GM21381 (cell line): ENCODE measurements at regions not wholly inside any gene's neighbourhood (a gene's known extent, or its start where the extent isn't known, plus 50 kb on each side); places are given as distances from the start of the nearest gene placed in this dataset.
"Not testable (repeated sequence)": the region's sequence is repeated elsewhere in the genome, so short reads cannot be mapped to it uniquely, and the experiment has no call there.

Source experiments
- ATAC-seq: cut with Tn5 transposase; IDR thresholded peaks from one replicate; pipeline ENCODE4 v1.9.1; 2021; ENCODE audit warnings: mild to moderate bottlenecking, moderate library complexity; ENCODE audit not compliant: unreplicated experiment

- ATAC-seq, result no peak
Observed at GRCh38 chr5:56763711-56764466, 51.5 kb upstream of the MAP3K1 start.

- no peak for ATAC-seq
Observed at GRCh38 chr5:56763182-56763581, 52.2 kb upstream of the MAP3K1 start.

GRCh38 chr5:56761151-56761885 is 54.0 kb upstream of the MAP3K1 start:
- no peak for ATAC-seq

- ATAC-seq, result no peak
Observed at GRCh38 chr5:56760723-56761122, 54.6 kb upstream of the MAP3K1 start.

GRCh38 chr5:56759521-56760216 is 55.7 kb upstream of the MAP3K1 start:
- no peak for ATAC-seq

GRCh38 chr5:56757077-56757476 is 58.3 kb upstream of the MAP3K1 start:
- no peak for ATAC-seq

- ATAC-seq, result no peak
Observed at GRCh38 chr5:56755036-56755555, 60.3 kb upstream of the MAP3K1 start.

DNA sequence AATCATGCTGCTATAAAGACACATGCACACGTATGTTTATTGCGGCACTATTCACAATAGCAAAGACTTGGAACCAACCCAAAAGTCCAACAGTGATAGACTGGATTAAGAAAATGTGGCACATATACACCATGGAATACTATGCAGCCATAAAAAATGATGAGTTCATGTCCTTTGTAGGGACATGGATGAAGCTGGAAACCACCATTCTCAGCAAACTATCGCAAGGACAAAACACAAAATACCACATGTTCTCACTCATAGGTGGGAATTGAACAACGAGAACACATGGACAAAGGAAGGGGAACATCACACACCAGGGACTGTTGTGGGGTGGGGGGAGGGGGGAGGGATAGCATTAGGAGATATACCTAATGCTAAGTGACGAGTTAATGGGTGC is 61.8 kb upstream of the MAP3K1 start:
- not testable (repeated sequence) for ATAC-seq

GRCh38 chr5:56751572-56752313 is 63.6 kb upstream of the MAP3K1 start:
- ATAC-seq, result no peak

- no peak for ATAC-seq
Observed at GRCh38 chr5:56749842-56750241, 65.5 kb upstream of the MAP3K1 start.

GRCh38 chr5:56746553-56747339 is 68.6 kb upstream of the MAP3K1 start:
- ATAC-seq, result no peak

DNA sequence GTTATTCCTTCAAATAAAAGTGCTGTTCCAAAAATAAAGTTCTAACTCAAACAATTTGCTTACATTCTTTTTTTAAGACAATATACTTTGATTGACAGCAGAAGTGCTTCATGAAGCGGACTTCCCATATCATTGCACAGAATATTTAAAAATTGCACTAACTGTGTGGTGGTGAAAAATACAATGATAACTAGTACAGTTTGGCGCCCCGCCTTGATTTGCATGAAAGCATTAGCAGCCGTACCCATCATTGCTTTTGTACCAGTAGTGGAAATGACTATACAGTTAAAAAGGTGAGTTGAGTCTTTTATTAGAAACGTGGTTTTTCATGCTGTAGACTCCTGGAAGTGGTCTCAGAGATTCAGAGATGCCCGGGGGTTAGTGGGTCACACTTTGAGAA is 69.5 kb upstream of the MAP3K1 start:
- ATAC-seq, result no peak

GRCh38 chr5:56740868-56741267 is 74.5 kb upstream of the MAP3K1 start:
- ATAC-seq, result no peak

DNA sequence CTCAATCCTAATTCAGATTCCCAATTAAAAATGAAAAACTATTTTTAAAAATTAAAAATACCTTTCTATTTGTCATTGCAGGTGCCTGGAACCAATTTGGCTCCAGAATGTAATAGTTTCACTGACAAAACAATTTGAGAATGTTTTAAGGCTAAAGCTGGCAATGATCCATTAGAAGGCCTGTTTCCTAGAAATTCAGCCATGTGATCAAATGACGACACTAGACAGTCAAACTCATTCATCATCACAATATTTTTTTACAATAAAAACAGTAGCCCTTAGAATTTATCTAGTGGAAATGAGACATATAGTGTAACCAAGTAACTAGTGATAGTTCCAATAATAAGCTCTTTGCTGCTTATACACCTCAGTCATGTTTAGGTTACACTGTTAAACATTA is 75.4 kb upstream of the MAP3K1 start:
- no peak for ATAC-seq

- ATAC-seq, result no peak
Observed at GRCh38 chr5:56737951-56738606, 77.3 kb upstream of the MAP3K1 start.

DNA sequence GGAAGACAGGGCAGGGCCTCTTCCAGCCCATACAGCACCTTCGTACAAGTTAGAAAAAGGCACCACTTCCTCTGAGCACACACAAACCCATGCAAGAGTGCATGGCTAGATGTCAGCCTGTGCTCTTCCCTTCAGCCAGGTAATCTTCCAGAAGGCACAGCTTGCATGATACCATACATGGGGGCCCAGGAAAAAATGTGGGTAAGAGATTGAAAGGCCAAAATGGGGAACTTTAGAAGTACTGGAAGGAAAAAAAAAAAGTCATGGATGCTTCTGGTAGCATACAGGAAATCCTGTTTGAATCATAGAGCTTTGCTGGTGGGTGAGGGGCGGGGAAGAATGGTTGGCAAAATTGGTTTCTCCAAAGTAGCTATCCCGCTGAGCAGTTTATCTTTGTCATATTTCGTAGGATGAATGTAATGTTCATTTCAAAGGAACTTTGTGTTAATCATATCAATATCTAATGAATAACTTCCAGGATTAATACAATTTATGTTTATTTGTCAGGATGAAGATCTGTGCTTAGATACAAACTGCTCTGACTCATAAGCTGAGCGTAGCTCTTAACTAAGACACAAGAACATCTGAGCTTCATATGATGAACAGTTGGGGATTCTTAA is 78.2 kb upstream of the MAP3K1 start:
- ATAC-seq, result no peak

GRCh38 chr5:56735849-56736641 is 79.3 kb upstream of the MAP3K1 start:
- ATAC-seq, result no peak

DNA sequence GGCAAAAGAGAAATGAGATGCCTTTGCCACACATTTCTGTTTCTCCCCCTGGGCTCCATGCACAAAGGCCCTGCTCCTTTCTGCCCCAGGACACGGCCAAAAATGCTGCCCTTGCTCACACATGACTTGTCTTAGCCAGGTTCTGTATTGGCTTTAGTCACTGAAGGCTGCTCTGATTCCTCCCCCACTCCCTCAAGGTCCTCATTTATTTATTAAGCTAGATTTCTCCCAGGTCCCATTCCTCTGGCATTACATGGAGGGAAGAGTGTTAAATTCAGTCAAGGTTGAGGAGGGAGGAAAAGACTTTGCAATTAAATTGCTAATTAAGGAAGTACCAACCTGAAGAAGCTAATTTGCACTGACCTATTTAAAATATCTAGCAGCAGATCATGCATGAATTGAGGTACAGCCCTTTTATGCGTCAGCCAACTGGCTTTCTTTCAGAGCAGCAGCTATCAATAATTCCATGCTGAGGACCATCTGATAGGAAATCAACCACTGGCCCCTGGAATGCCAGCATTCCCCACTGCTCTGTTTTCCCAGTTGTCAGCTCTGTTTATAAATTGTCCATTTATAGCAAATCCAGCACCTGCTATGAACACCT is 81.2 kb upstream of the MAP3K1 start:
- no peak for ATAC-seq
